A549 (cell line): ENCODE measurements at regions not wholly inside any gene's neighbourhood (a gene's known extent, or its start where the extent isn't known, plus 50 kb on each side); places are given as distances from the start of the nearest gene placed in this dataset.

ENCODE experiments used
- ATAC-seq, 2 experiments: fragments of 200-7000 bp in 1 of 2; fragments of >200 bp in 1 of 2; cut with Nextera tagmentation in 1 of 2; cut with Tn5 transposase in 1 of 2; 3 replicates each; pipeline versions ENCODE4 v1.8.0 to v1.9.1; 2018 to 2020; ENCODE audit warnings: mild to moderate bottlenecking in 1 of 2, moderate library complexity in 1 of 2
- CTCF ChIA-PET: fragments of 300-600 bp; sonication (Branson Sonifier 250); formaldehyde crosslinking; extraction: SDS; loops from one replicate; lab custom pipeline; 2021; ENCODE audit warnings: antibody characterized with exemption, inconsistent platforms; lab: Yijun Ruan, JAX
- POLR2A ChIA-PET: fragments of 350-600 bp; formaldehyde crosslinking; extraction: SDS; loops from one replicate; lab custom pipeline; 2021; ENCODE audit warnings: antibody characterized with exemption, inconsistent platforms; lab: Yijun Ruan, JAX
- DNase-seq, 2 experiments: peaks; one replicate each; pipeline versions ENCODE4 v3.0.0 to v3.0.0-alpha.2; 2011 to 2016; ENCODE audit warnings: low read depth in 1 of 2, low spot score in 1 of 2
- FAIRE-seq: peaks from 2 replicates; lab custom pipeline; 2011; peaks lifted over from hg19 to GRCh38; lab: Jason Lieb, UNC
- H3K27ac ChIP-seq, 2 experiments: fragments of >200 bp; sonication (Bioruptor Twin); formaldehyde crosslinking; 3 replicates each; pipeline ENCODE4 v1.5.1; 2016 to 2017
- H3K4me1 ChIP-seq: fragments of >200 bp; sonication (Bioruptor Twin); formaldehyde crosslinking; 3 replicates; pipeline ENCODE4 v1.6.1; 2016
- H3K4me2 ChIP-seq: fragments of >200 bp; sonication (Bioruptor Twin); formaldehyde crosslinking; 3 replicates; pipeline ENCODE4 v1.6.1; 2016
- H3K4me3 ChIP-seq: fragments of >200 bp; sonication (Bioruptor Twin); formaldehyde crosslinking; 3 replicates; pipeline ENCODE4 v1.5.1; 2016
- H3K9me3 ChIP-seq: fragments of >200 bp; sonication (Bioruptor Twin); formaldehyde crosslinking; 3 replicates; pipeline ENCODE4 v1.6.1; 2016
- BCL3 ChIP-seq: fragments of >200 bp; sonication (Bioruptor Twin); formaldehyde crosslinking; IDR thresholded peaks from 3 replicates; pipeline ENCODE4 v1.6.1; 2016
- BHLHE40 ChIP-seq: IDR thresholded peaks from 2 replicates; pipeline ENCODE4 v1.6.1; 2012; ENCODE audit warnings: low read depth, low read length, inconsistent platforms
- CHD4 ChIP-seq: fragments of 200-600 bp; sonication (generic); IDR thresholded peaks from 2 replicates; pipeline ENCODE4 v1.6.1; 2016; ENCODE audit warnings: antibody characterized with exemption, mild to moderate bottlenecking, borderline replicate concordance
- FOXS1 ChIP-seq: fragments of 250-450 bp; sonication (Bioruptor Pico); IDR thresholded peaks from 2 replicates; pipeline ENCODE4 v1.5.0; 2020; ENCODE audit warnings: mild to moderate bottlenecking, moderate library complexity
- HMGXB4 ChIP-seq: fragments of 250-450 bp; sonication (Bioruptor Pico); IDR thresholded peaks from 2 replicates; pipeline ENCODE4 v1.5.0; 2021; ENCODE audit warnings: mild to moderate bottlenecking, moderate library complexity, borderline replicate concordance
- HOXB5 ChIP-seq: fragments of 250-450 bp; sonication (Bioruptor Pico); IDR thresholded peaks from 2 replicates; pipeline ENCODE4 v1.5.0; 2020; ENCODE audit warnings: mild to moderate bottlenecking, moderate library complexity
- KDM1A ChIP-seq: fragments of 200-600 bp; sonication (generic); IDR thresholded peaks from 2 replicates; pipeline ENCODE4 v1.6.1; 2016; ENCODE audit warnings: low read depth, mild to moderate bottlenecking
- KDM5A ChIP-seq: fragments of 200-600 bp; sonication (generic); IDR thresholded peaks from 2 replicates; pipeline ENCODE4 v1.6.1; 2016; ENCODE audit warnings: antibody characterized with exemption, mild to moderate bottlenecking
- MAFK ChIP-seq: fragments of 450-650 bp; IDR thresholded peaks from 2 replicates; pipeline ENCODE4 v1.6.1; 2014; ENCODE audit not compliant: partially characterized antibody
- POLR2AphosphoS2 ChIP-seq: conservative IDR thresholded peaks from 2 replicates; pipeline ENCODE4 v1.6.1; 2012; ENCODE audit warnings: low read length, improper control_type of control experiment, inconsistent platforms
- RARB ChIP-seq: fragments of 250-450 bp; sonication (Bioruptor Pico); IDR thresholded peaks from 2 replicates; pipeline ENCODE4 v1.8.0; 2021; ENCODE audit warnings: mild to moderate bottlenecking, moderate library complexity
- RCOR1 ChIP-seq: fragments of 150-350 bp; IDR thresholded peaks from 2 replicates; pipeline ENCODE4 v1.6.1; 2014; ENCODE audit warnings: antibody characterized with exemption, low read length, low read depth
- RFX5 ChIP-seq: fragments of 450-650 bp; IDR thresholded peaks from 2 replicates; pipeline ENCODE4 v1.7.1; 2014; ENCODE audit warnings: antibody characterized with exemption, mild to moderate bottlenecking, moderate library complexity
- RNF2 ChIP-seq: fragments of 200-600 bp; sonication (generic); IDR thresholded peaks from 2 replicates; pipeline ENCODE4 v1.6.1; 2016; ENCODE audit warnings: low read depth, mild to moderate bottlenecking, antibody characterized with exemption, moderate library complexity, borderline replicate concordance
- SMC3 ChIP-seq: fragments of >200 bp; sonication (Bioruptor Twin); formaldehyde crosslinking; IDR thresholded peaks from 3 replicates; pipeline ENCODE4 v1.6.1; 2018; ENCODE audit warnings: inconsistent platforms
- TP53 ChIP-seq: fragments of 250-450 bp; sonication (Bioruptor Pico); IDR thresholded peaks from 2 replicates; pipeline ENCODE4 v1.5.0; 2021; ENCODE audit warnings: mild to moderate bottlenecking, moderate library complexity
- ZC3H11A ChIP-seq: fragments of 450-650 bp; IDR thresholded peaks from 2 replicates; pipeline ENCODE4 v1.6.1; 2014; ENCODE audit warnings: antibody characterized with exemption, mild to moderate bottlenecking
- ZFP36 ChIP-seq: fragments of 450-650 bp; IDR thresholded peaks from 2 replicates; pipeline ENCODE4 v1.6.1; 2014; ENCODE audit warnings: borderline replicate concordance; ENCODE audit not compliant: partially characterized antibody
- WGBS: methylation state at CpG from one replicate; pipeline ENCODE4 v1.1.6; 2017; ENCODE audit errors: missing lambda C conversion rate; 5-methylcytosine and 5-hydroxymethylcytosine counted together
- TF ChIP-seq, protein P1 (sequence below): fragments of >200 bp; sonication (Bioruptor Twin); formaldehyde crosslinking; IDR thresholded peaks from 2 replicates; pipeline ENCODE4 v1.6.1; 2016
- TF ChIP-seq, protein P2 (sequence below): fragments of >200 bp; sonication (Bioruptor Twin); formaldehyde crosslinking; IDR thresholded peaks from 3 replicates; pipeline ENCODE4 v1.5.1; 2016
- TF ChIP-seq, protein P3 (sequence below): fragments of 150-350 bp; IDR thresholded peaks from 2 replicates; pipeline ENCODE4 v1.6.1; 2014; ENCODE audit warnings: low read depth, mild to moderate bottlenecking, low read length
- TF ChIP-seq, protein P4 (sequence below): IDR thresholded peaks from 2 replicates; pipeline ENCODE4 v1.6.1; 2012

- no peaks in the 10 kb centered on the region for H3K4me1 ChIP-seq
- ChIA-PET POLR2A (no interaction called here), CTCF (interaction anchor here (2.5 kb wide), 1 partner anchor 9 kb away, joined by 10 read pairs; no protein-coding TSS in a partner anchor)
- 47% methylated on average over 2 of the region's 2 CpGs for WGBS
- no peaks in the 10 kb centered on the region for H3K9me3 ChIP-seq
- TF ChIP-seq ZC3H11A (no peak), BHLHE40 (no peak), POLR2AphosphoS2 (no peak), RARB (CRISPR knock-in tag) (no peak)
- FAIRE-seq (no peak), DNase-seq (no peak), ATAC-seq (no peak)
- no peak overlapping the region for H3K4me2 ChIP-seq
- H3K27ac ChIP-seq: no peak overlapping the region
- H3K4me3 ChIP-seq: no peak overlapping the region
Observed at GRCh38 chr12:105975351-105975750, 163.4 kb downstream of the NUAK1 start.

DNA sequence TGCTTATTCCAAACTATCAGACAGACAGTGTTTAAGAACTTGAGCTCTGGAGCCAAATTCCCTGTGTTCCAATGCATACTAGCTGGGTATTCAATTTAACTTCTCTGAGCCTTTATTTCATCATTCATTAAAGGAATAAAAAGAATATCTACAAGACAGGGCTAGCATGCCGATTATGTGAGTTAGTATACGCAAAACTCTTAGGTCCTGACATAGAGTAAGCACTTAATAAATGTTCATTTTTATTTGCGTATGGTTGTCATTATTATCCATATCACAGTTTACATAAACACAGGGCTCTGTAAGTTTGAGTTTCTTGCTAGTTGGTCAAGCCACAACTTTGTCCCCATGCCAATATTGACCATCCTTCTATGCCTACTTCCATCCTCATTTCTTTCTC, 161.5 kb downstream of the NUAK1 start:
- TF ChIP-seq FOXS1 (CRISPR knock-in tag) (no peak), ZFP36 (no peak), KDM1A (no peak), RCOR1 (no peak), CHD4 (no peak), MAFK (no peak), RNF2 (no peak), BHLHE40 (no peak), BCL3 (no peak), HOXB5 (CRISPR knock-in tag) (no peak), TP53 (CRISPR knock-in tag) (no peak)
- TF ChIP-seq, protein P1, sequence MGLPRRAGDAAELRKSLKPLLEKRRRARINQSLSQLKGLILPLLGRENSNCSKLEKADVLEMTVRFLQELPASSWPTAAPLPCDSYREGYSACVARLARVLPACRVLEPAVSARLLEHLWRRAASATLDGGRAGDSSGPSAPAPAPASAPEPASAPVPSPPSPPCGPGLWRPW: no peak
- TF ChIP-seq, protein P2, sequence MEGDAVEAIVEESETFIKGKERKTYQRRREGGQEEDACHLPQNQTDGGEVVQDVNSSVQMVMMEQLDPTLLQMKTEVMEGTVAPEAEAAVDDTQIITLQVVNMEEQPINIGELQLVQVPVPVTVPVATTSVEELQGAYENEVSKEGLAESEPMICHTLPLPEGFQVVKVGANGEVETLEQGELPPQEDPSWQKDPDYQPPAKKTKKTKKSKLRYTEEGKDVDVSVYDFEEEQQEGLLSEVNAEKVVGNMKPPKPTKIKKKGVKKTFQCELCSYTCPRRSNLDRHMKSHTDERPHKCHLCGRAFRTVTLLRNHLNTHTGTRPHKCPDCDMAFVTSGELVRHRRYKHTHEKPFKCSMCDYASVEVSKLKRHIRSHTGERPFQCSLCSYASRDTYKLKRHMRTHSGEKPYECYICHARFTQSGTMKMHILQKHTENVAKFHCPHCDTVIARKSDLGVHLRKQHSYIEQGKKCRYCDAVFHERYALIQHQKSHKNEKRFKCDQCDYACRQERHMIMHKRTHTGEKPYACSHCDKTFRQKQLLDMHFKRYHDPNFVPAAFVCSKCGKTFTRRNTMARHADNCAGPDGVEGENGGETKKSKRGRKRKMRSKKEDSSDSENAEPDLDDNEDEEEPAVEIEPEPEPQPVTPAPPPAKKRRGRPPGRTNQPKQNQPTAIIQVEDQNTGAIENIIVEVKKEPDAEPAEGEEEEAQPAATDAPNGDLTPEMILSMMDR: no peak
- TF ChIP-seq, protein P3, sequence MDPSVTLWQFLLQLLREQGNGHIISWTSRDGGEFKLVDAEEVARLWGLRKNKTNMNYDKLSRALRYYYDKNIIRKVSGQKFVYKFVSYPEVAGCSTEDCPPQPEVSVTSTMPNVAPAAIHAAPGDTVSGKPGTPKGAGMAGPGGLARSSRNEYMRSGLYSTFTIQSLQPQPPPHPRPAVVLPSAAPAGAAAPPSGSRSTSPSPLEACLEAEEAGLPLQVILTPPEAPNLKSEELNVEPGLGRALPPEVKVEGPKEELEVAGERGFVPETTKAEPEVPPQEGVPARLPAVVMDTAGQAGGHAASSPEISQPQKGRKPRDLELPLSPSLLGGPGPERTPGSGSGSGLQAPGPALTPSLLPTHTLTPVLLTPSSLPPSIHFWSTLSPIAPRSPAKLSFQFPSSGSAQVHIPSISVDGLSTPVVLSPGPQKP: no peak
- TF ChIP-seq, protein P4, sequence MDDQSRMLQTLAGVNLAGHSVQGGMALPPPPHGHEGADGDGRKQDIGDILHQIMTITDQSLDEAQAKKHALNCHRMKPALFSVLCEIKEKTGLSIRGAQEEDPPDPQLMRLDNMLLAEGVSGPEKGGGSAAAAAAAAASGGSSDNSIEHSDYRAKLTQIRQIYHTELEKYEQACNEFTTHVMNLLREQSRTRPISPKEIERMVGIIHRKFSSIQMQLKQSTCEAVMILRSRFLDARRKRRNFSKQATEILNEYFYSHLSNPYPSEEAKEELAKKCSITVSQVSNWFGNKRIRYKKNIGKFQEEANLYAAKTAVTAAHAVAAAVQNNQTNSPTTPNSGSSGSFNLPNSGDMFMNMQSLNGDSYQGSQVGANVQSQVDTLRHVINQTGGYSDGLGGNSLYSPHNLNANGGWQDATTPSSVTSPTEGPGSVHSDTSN: no peak
- ChIA-PET POLR2A (no interaction called here), CTCF (interaction anchor here (1.1 to 1.6 kb wide), 3 partner anchors 13 to 159 kb away, joined by 3 read pairs; no protein-coding TSS in a partner anchor)
- DNase-seq (no peak), ATAC-seq (no peak), FAIRE-seq (no peak)
- H3K4me2 ChIP-seq: no peak overlapping the region
- WGBS: 90% methylated on average over 3 of the region's 3 CpGs
- no peaks in the 10 kb centered on the region for H3K4me1 ChIP-seq
- no peaks in the 10 kb centered on the region for H3K9me3 ChIP-seq
- no peak overlapping the region for H3K4me3 ChIP-seq
- H3K27ac ChIP-seq: no peak overlapping the region

GRCh38 chr12:105977652-105978051, 161.1 kb downstream of the NUAK1 start:
- no peaks in the 10 kb centered on the region for H3K4me1 ChIP-seq
- no peak overlapping the region for H3K27ac ChIP-seq
- no peak for FAIRE-seq
- no peak for DNase-seq
- WGBS: 75% methylated on average over 1 of the region's 1 CpG
- no peak overlapping the region for H3K4me2 ChIP-seq
- ChIA-PET CTCF (interaction anchor here (1.6 kb wide), 1 partner anchor 13 kb away, joined by 3 read pairs; no protein-coding TSS in a partner anchor), POLR2A (no interaction called here)
- no peak; a peak in 1 of 6 replicates for ATAC-seq
- no peaks in the 10 kb centered on the region for H3K9me3 ChIP-seq
- H3K4me3 ChIP-seq: no peak overlapping the region
- no peak for TF ChIP-seq SMC3
- TF ChIP-seq, protein P4: no peak
- no peak for TF ChIP-seq HMGXB4 (CRISPR knock-in tag)
- TF ChIP-seq KDM5A: no peak
- TF ChIP-seq ZC3H11A: no peak
- TF ChIP-seq RFX5: no peak
- TF ChIP-seq, protein P2: no peak
- no peak for TF ChIP-seq RNF2
- TF ChIP-seq RARB (CRISPR knock-in tag): no peak
